ENCODE measurements at regions not wholly inside any gene's neighbourhood (a gene's known extent, or its start where the extent isn't known, plus 50 kb on each side); places are given as distances from the start of the nearest gene placed in this dataset.

GRCh38 chr1:47587891-47588582 is 150.2 kb downstream of the FOXD2 start:
- no peak overlapping the region for H3K4me3 ChIP-seq (ENCODE audit: low read length)
- no peak for DNase-seq (ENCODE audit: low read depth)
- TF ChIP-seq CTCF (IDR thresholded peaks at IDR 0.05; ENCODE audit: insufficient read depth, low read depth, low read length, missing control alignments), result no peak

- H3K4me3 ChIP-seq (ENCODE audit: low read length), result no peak overlapping the region
- TF ChIP-seq CTCF (IDR thresholded peaks at IDR 0.05; ENCODE audit: insufficient read depth, low read depth, low read length, missing control alignments), result no peak
- no peak for DNase-seq (ENCODE audit: low read depth)
These were observed 152.8 kb downstream of the FOXD2 start for GRCh38 chr1:47590523-47591225.

- DNase-seq (ENCODE audit: low read depth), result no peak
- no peak overlapping the region for H3K4me3 ChIP-seq (ENCODE audit: low read length)
- TF ChIP-seq CTCF (IDR thresholded peaks at IDR 0.05; ENCODE audit: insufficient read depth, low read depth, low read length, missing control alignments), result no peak
These were observed 154.0 kb downstream of the FOXD2 start for GRCh38 chr1:47591801-47592200.

GRCh38 chr1:47592296-47593012 is 154.6 kb downstream of the FOXD2 start:
- H3K4me3 ChIP-seq (ENCODE audit: low read length), result no peak overlapping the region
- no peak for TF ChIP-seq CTCF (IDR thresholded peaks at IDR 0.05; ENCODE audit: insufficient read depth, low read depth, low read length, missing control alignments)
- DNase-seq (ENCODE audit: low read depth), result no peak

GRCh38 chr1:47593013-47593568 is 155.2 kb downstream of the FOXD2 start:
- DNase-seq (ENCODE audit: low read depth), result peak; percentile 13
- TF ChIP-seq CTCF (IDR thresholded peaks at IDR 0.05; ENCODE audit: insufficient read depth, low read depth, low read length, missing control alignments), result no peak
- H3K4me3 ChIP-seq (ENCODE audit: low read length), result no peak overlapping the region

- no peak for DNase-seq (ENCODE audit: low read depth)
- H3K4me3 ChIP-seq (ENCODE audit: low read length), result no peak overlapping the region
- TF ChIP-seq CTCF (IDR thresholded peaks at IDR 0.05; ENCODE audit: insufficient read depth, low read depth, low read length, missing control alignments), result no peak
These were observed 155.9 kb downstream of the FOXD2 start for GRCh38 chr1:47593598-47594285.

All from epithelial cell of esophagus (primary cell).